Trophoblast cell (in vitro differentiated cells and primary cell): ENCODE measurements at regions not wholly inside any gene's neighbourhood (a gene's known extent, or its start where the extent isn't known, plus 50 kb on each side); places are given as distances from the start of the nearest gene placed in this dataset.

ENCODE experiments used
- DNase-seq, 2 donors: peaks; one replicate each; pipeline ENCODE4 v3.0.0-alpha.2; 2016
- H2AFZ ChIP-seq: 2 replicates; pipeline ENCODE4 v1.6.1; 2013; ENCODE audit warnings: low read length, moderate library complexity, mild to moderate bottlenecking; ENCODE audit not compliant: insufficient read depth, poor library complexity
- H2AK5ac ChIP-seq: 2 replicates; pipeline ENCODE4 v1.6.1; 2013; ENCODE audit warnings: mild to moderate bottlenecking, low read length
- H2BK120ac ChIP-seq: 2 replicates; pipeline ENCODE4 v1.6.1; 2013; ENCODE audit warnings: low read length, mild to moderate bottlenecking, moderate library complexity; ENCODE audit not compliant: insufficient read depth, poor library complexity
- H2BK12ac ChIP-seq: 2 replicates; pipeline ENCODE4 v1.6.1; 2013; ENCODE audit warnings: mild to moderate bottlenecking, low read length, moderate library complexity
- H2BK5ac ChIP-seq: 2 replicates; pipeline ENCODE4 v1.6.1; 2013; ENCODE audit warnings: low read length, low read depth, moderate library complexity, mild to moderate bottlenecking; ENCODE audit not compliant: poor library complexity
- H3K14ac ChIP-seq: 2 replicates; pipeline ENCODE4 v1.6.1; 2013; ENCODE audit warnings: mild to moderate bottlenecking, low read length
- H3K18ac ChIP-seq: 2 replicates; pipeline ENCODE4 v1.6.1; 2013; ENCODE audit warnings: mild to moderate bottlenecking, low read length
- H3K23ac ChIP-seq: 2 replicates; pipeline ENCODE4 v1.6.1; 2013; ENCODE audit warnings: low read length
- H3K27ac ChIP-seq: 2 replicates; pipeline ENCODE4 v1.5.1; 2013; ENCODE audit warnings: low read depth, mild to moderate bottlenecking, inconsistent platforms, low read length, moderate library complexity
- H3K27me3 ChIP-seq: 2 replicates; pipeline ENCODE4 v1.6.1; 2013; ENCODE audit warnings: inconsistent platforms, mild to moderate bottlenecking, low read length, moderate library complexity; ENCODE audit not compliant: insufficient read depth
- H3K36me3 ChIP-seq, 2 experiments: 1 replicate in 1 of 2; 2 replicates in 1 of 2; pipeline ENCODE4 v1.6.1; 2013; ENCODE audit warnings: low read length in 2 of 2, mild to moderate bottlenecking in 2 of 2, moderate library complexity in 1 of 2; ENCODE audit not compliant: insufficient read depth in 2 of 2, control insufficient read depth in 1 of 2
- H3K4ac ChIP-seq: 2 replicates; pipeline ENCODE4 v1.6.1; 2013; ENCODE audit warnings: low read depth, mild to moderate bottlenecking, low read length, moderate library complexity
- H3K4me1 ChIP-seq, 2 experiments: 1 replicate in 1 of 2; 2 replicates in 1 of 2; pipeline ENCODE4 v1.6.1; 2013; ENCODE audit warnings: low read length in 2 of 2, mild to moderate bottlenecking in 2 of 2, moderate library complexity in 1 of 2; ENCODE audit not compliant: insufficient read depth in 2 of 2, control insufficient read depth in 1 of 2
- H3K4me2 ChIP-seq: 2 replicates; pipeline ENCODE4 v1.6.1; 2013; ENCODE audit warnings: inconsistent platforms, mild to moderate bottlenecking, low read length, moderate library complexity
- H3K4me3 ChIP-seq: 2 replicates; pipeline ENCODE4 v1.5.1; 2013; ENCODE audit warnings: mild to moderate bottlenecking, low read depth, low read length, inconsistent platforms
- H3K79me1 ChIP-seq: one replicate; pipeline ENCODE4 v1.6.1; 2013; ENCODE audit warnings: low read length
- H3K79me2 ChIP-seq: 2 replicates; pipeline ENCODE4 v1.6.1; 2013; ENCODE audit warnings: low read length, mild to moderate bottlenecking; ENCODE audit not compliant: control insufficient read depth, insufficient read depth, poor library complexity
- H3K9ac ChIP-seq: 2 replicates; pipeline ENCODE4 v1.6.1; 2013; ENCODE audit warnings: mild to moderate bottlenecking, low read length
- H3K9me3 ChIP-seq: 2 replicates; pipeline ENCODE4 v1.6.1; 2013; ENCODE audit warnings: low read depth, mild to moderate bottlenecking, control low read depth, inconsistent platforms, low read length; ENCODE audit not compliant: insufficient read depth
- H4K12ac ChIP-seq: 2 replicates; pipeline ENCODE4 v1.6.1; 2013; ENCODE audit warnings: low read depth, mild to moderate bottlenecking, low read length, moderate library complexity
- H4K8ac ChIP-seq: 2 replicates; pipeline ENCODE4 v1.6.1; 2013; ENCODE audit warnings: low read depth, mild to moderate bottlenecking, low read length, moderate library complexity
- H4K91ac ChIP-seq: one replicate; pipeline ENCODE4 v1.6.1; 2013; ENCODE audit warnings: low read depth, mild to moderate bottlenecking, low read length, moderate library complexity
- WGBS: extraction: QIAGEN DNeasy Blood & Tissue Kit; methylation state at CpG from one replicate; pipeline ENCODE4 v1.1.7; 2013; ENCODE audit warnings: missing lambda C conversion rate; ENCODE audit not compliant: insufficient read length, insufficient coverage; ENCODE audit errors: extremely low coverage; 5-methylcytosine and 5-hydroxymethylcytosine counted together

DNA sequence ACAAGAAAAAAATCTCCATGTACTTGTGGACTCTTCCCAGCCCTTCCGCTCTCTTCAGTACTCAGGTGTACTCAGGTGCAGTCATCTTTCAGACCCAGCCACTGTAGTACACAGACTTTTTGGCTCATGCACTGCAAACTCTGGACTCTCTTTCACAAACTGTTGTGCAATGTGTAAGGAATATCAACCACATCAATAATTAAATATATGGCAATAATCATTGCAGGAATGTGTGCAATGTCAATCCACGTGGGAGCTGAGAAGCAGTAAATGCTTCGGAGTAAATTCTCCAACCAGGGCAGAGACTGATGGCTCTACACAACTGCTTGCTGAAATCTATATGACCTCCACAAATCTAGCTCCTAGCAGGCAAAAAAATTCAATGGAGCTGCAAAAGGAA is 287.3 kb upstream of the COL8A1 start:
- no CpG with 5 or more reads among the region's 3 CpGs for WGBS
- no peaks in the 10 kb centered on the region for H3K27me3 ChIP-seq
- no peak overlapping the region for H4K8ac ChIP-seq
- no peaks in the 10 kb centered on the region for H3K9me3 ChIP-seq
- H3K4me1 ChIP-seq = no peaks in the 10 kb centered on the region
- no peak overlapping the region for H2BK5ac ChIP-seq
- no peak overlapping the region for H4K91ac ChIP-seq
- no peak overlapping the region for H2AFZ ChIP-seq
- H3K9ac ChIP-seq = no peak overlapping the region
- no peak overlapping the region for H3K23ac ChIP-seq
- no peak overlapping the region for H3K4me3 ChIP-seq
- no peak overlapping the region for H3K27ac ChIP-seq
- no peak overlapping the region for H3K4me2 ChIP-seq
- H2BK120ac ChIP-seq = no peak overlapping the region
- no peak overlapping the region for H4K12ac ChIP-seq
- H3K18ac ChIP-seq = no peak overlapping the region
- H3K4ac ChIP-seq = no peak overlapping the region
- H3K79me2 ChIP-seq = no peaks in the 10 kb centered on the region
- DNase-seq = no peak
- H3K14ac ChIP-seq = no peak overlapping the region
- H2BK12ac ChIP-seq = no peak overlapping the region
- no peak overlapping the region for H2AK5ac ChIP-seq
- no peaks in the 10 kb centered on the region for H3K79me1 ChIP-seq
- H3K36me3 ChIP-seq = no peaks in the 10 kb centered on the region

DNA sequence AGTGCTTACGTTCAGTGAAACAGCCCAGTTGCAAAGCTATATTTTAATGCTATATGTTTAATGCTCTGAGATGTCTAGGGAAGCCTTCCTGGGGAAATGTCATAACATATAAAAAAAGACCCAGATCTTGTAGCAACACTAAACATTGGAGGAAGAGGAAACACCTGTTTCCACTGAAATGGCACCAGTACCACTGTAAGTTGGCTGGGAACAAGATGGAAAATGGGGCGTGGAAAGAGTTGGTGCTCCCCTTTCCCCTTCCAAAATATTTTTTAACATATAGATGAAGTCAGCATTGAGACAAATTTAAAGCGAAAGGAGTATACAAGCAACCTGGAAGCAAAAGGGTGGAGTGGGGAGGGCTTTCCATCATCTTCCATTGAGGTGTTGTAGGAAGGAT is 289.9 kb upstream of the COL8A1 start:
- H3K14ac ChIP-seq = no peak overlapping the region
- no peak overlapping the region for H2AK5ac ChIP-seq
- no peaks in the 10 kb centered on the region for H3K4me1 ChIP-seq
- no peak overlapping the region for H4K12ac ChIP-seq
- H3K27me3 ChIP-seq = no peaks in the 10 kb centered on the region
- no peak overlapping the region for H3K23ac ChIP-seq
- H3K79me1 ChIP-seq = no peaks in the 10 kb centered on the region
- no peaks in the 10 kb centered on the region for H3K9me3 ChIP-seq
- no peak overlapping the region for H3K27ac ChIP-seq
- DNase-seq = no peak
- no peak overlapping the region for H3K18ac ChIP-seq
- no CpG with 5 or more reads among the region's 3 CpGs for WGBS
- H3K4me2 ChIP-seq = no peak overlapping the region
- no peak overlapping the region for H4K91ac ChIP-seq
- H2BK120ac ChIP-seq = no peak overlapping the region
- no peaks in the 10 kb centered on the region for H3K36me3 ChIP-seq
- no peak overlapping the region for H2AFZ ChIP-seq
- no peak overlapping the region for H2BK5ac ChIP-seq
- H2BK12ac ChIP-seq = no peak overlapping the region
- no peak overlapping the region for H4K8ac ChIP-seq
- no peak overlapping the region for H3K4me3 ChIP-seq
- H3K9ac ChIP-seq = no peak overlapping the region
- no peak overlapping the region for H3K4ac ChIP-seq
- H3K79me2 ChIP-seq = no peaks in the 10 kb centered on the region

GRCh38 chr3:99344216-99344615 is 294.2 kb upstream of the COL8A1 start:
- no peak overlapping the region for H3K18ac ChIP-seq
- H3K9me3 ChIP-seq = no peaks in the 10 kb centered on the region
- H2BK12ac ChIP-seq = no peak overlapping the region
- no peak overlapping the region for H4K91ac ChIP-seq
- no peak overlapping the region for H3K27ac ChIP-seq
- no peak overlapping the region for H2BK120ac ChIP-seq
- H3K14ac ChIP-seq = no peak overlapping the region
- no peak overlapping the region for H2BK5ac ChIP-seq
- H2AK5ac ChIP-seq = no peak overlapping the region
- H3K23ac ChIP-seq = no peak overlapping the region
- H3K4me2 ChIP-seq = no peak overlapping the region
- no peaks in the 10 kb centered on the region for H3K36me3 ChIP-seq
- H3K4me1 ChIP-seq = no peaks in the 10 kb centered on the region
- no peak overlapping the region for H4K8ac ChIP-seq
- H2AFZ ChIP-seq = no peak overlapping the region
- H3K4me3 ChIP-seq = no peak overlapping the region
- WGBS = no CpG with 5 or more reads among the region's 2 CpGs
- no peaks in the 10 kb centered on the region for H3K79me1 ChIP-seq
- no peak overlapping the region for H4K12ac ChIP-seq
- no peaks in the 10 kb centered on the region for H3K79me2 ChIP-seq
- no peak for DNase-seq
- H3K27me3 ChIP-seq = no peaks in the 10 kb centered on the region
- no peak overlapping the region for H3K4ac ChIP-seq
- H3K9ac ChIP-seq = no peak overlapping the region

DNA sequence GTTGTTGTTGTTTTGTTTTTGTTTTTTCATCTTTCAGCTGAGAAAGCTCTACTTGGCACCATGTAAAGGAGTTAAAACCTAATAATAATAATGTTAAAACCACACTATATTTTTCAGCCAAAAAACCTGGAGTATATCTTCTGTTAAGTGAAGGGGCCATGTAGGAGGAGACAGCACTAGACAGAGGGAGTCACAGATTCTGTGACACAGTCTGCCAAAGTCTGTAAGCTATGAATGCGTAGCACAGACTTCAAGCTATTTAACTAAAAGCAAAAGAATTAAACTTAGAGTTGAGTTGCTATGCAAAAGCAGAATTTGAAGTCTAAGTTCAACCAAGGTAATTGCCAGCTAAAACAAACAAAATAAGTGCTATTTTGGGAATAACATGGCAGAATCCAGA is 296.0 kb upstream of the COL8A1 start:
- Histone ChIP-seq H4K8ac (no peak overlapping the region), H3K27ac (no peak overlapping the region), H3K4me2 (no peak overlapping the region), H3K23ac (no peak overlapping the region), H3K9ac (no peak overlapping the region), H3K4me3 (no peak overlapping the region), H2AFZ (no peak overlapping the region), H4K12ac (no peak overlapping the region), H3K36me3 (no peaks in the 10 kb centered on the region), H3K18ac (no peak overlapping the region), H2BK120ac (no peak overlapping the region), H2BK5ac (no peak overlapping the region), H2AK5ac (no peak overlapping the region), H3K14ac (no peak overlapping the region), H3K27me3 (no peaks in the 10 kb centered on the region), H2BK12ac (no peak overlapping the region), H3K79me2 (no peaks in the 10 kb centered on the region), H3K4me1 (no peaks in the 10 kb centered on the region), H3K9me3 (no peaks in the 10 kb centered on the region), H4K91ac (no peak overlapping the region), H3K79me1 (no peaks in the 10 kb centered on the region), H3K4ac (no peak overlapping the region)
- WGBS = no CpG with 5 or more reads among the region's 1 CpG
- DNase-seq = no peak
